Coronary artery (tissue), 2 donors: ENCODE measurements at regions not wholly inside any gene's neighbourhood (a gene's known extent, or its start where the extent isn't known, plus 50 kb on each side); places are given as distances from the start of the nearest gene placed in this dataset.

Experiments used
- DNase-seq: peaks from one replicate; pipeline ENCODE4 v3.0.0-alpha.2; 2017; ENCODE audit warnings: low spot score
- H3K27ac ChIP-seq, 2 donors: fragments of 200-600 bp; sonication (generic); one replicate each; pipeline ENCODE4 v1.5.1; 2016 to 2019
- H3K4me3 ChIP-seq: fragments of 200-600 bp; sonication (generic); 2 replicates; pipeline ENCODE4 v1.5.1; 2016; ENCODE audit warnings: mild to moderate bottlenecking, moderate library complexity
- CTCF ChIP-seq: fragments of 200-600 bp; sonication (generic); IDR thresholded peaks from one replicate; pipeline ENCODE4 v1.5.1; 2019; ENCODE audit warnings: antibody characterized with exemption

GRCh38 chr4:74583757-74584156, 138.8 kb downstream of the AREG start:
- H3K27ac ChIP-seq, result no peak overlapping the region
- no peak overlapping the region for H3K4me3 ChIP-seq
- DNase-seq, result no peak
- no peak for TF ChIP-seq CTCF

GRCh38 chr4:74588350-74588749, 143.4 kb downstream of the AREG start:
- TF ChIP-seq CTCF, result no peak
- Histone ChIP-seq H3K4me3 (no peak overlapping the region), H3K27ac (no peak overlapping the region)
- DNase-seq, result no peak

GRCh38 chr4:74590476-74590875, 145.5 kb downstream of the AREG start:
- H3K4me3 ChIP-seq, result no peak overlapping the region
- no peak for DNase-seq
- TF ChIP-seq CTCF, result no peak
- H3K27ac ChIP-seq, result no peak overlapping the region

GRCh38 chr4:74598611-74599325, 153.8 kb downstream of the AREG start:
- no peak for DNase-seq
- no peak for TF ChIP-seq CTCF
- no peak overlapping the region for H3K27ac ChIP-seq
- no peak overlapping the region for H3K4me3 ChIP-seq

- no peak overlapping the region for H3K27ac ChIP-seq
- H3K4me3 ChIP-seq, result no peak overlapping the region
- no peak for TF ChIP-seq CTCF
- DNase-seq, result no peak
These were observed 158.2 kb downstream of the AREG start for GRCh38 chr4:74603186-74603585.

- TF ChIP-seq CTCF, result no peak
These were observed 163.4 kb downstream of the AREG start for GRCh38 chr4:74608151-74608949.

GRCh38 chr4:74610491-74610890, 165.6 kb downstream of the AREG start:
- DNase-seq, result no peak

More at GRCh38 chr4:74608151-74608949, 163.4 kb downstream of the AREG start:
- Histone ChIP-seq H3K4me3 (no peak overlapping the region), H3K27ac (no peak overlapping the region)
- DNase-seq, result no peak

More at GRCh38 chr4:74610491-74610890, 165.6 kb downstream of the AREG start:
- no peak for TF ChIP-seq CTCF
- H3K4me3 ChIP-seq, result no peak overlapping the region
- H3K27ac ChIP-seq, result no peak overlapping the region
